NCI-H1105 (cell line): ENCODE measurements at regions not wholly inside any gene's neighbourhood (a gene's known extent, or its start where the extent isn't known, plus 50 kb on each side); places are given as distances from the start of the nearest gene placed in this dataset.
"Not testable (repeated sequence)": the region's sequence is repeated elsewhere in the genome, so short reads cannot be mapped to it uniquely, and the experiment has no call there.

Experiments used
- DNase-seq: peaks from one replicate; lab custom pipeline; 2025; lab: John Stamatoyannopoulos, UW

- DNase-seq, result peak; percentile 8
These were observed 107.4 kb downstream of the SPDYE17 start for GRCh38 chr7:76924756-76925155.

- DNase-seq, result not testable (repeated sequence)
These were observed 113.5 kb downstream of the SPDYE17 start for GRCh38 chr7:76918619-76919018.

GRCh38 chr7:76914361-76914760 is 117.8 kb downstream of the SPDYE17 start:
- not testable (repeated sequence) for DNase-seq

- not testable (repeated sequence) for DNase-seq
These were observed 119.9 kb downstream of the SPDYE17 start for GRCh38 chr7:76912011-76912814.

GRCh38 chr7:76904688-76905087 is 127.5 kb downstream of the SPDYE17 start:
- not testable (repeated sequence) for DNase-seq

- not testable (repeated sequence) for DNase-seq
These were observed 130.0 kb downstream of the SPDYE17 start for GRCh38 chr7:76901944-76902710.

- not testable (repeated sequence) for DNase-seq
These were observed 133.4 kb downstream of the SPDYE17 start for GRCh38 chr7:76898807-76899206.

- not testable (repeated sequence) for DNase-seq
These were observed 135.2 kb downstream of the SPDYE17 start for GRCh38 chr7:76897007-76897406.

GRCh38 chr7:76895696-76896095 is 136.5 kb downstream of the SPDYE17 start:
- not testable (repeated sequence) for DNase-seq

GRCh38 chr7:76891771-76892170 is 140.4 kb downstream of the SPDYE17 start:
- not testable (repeated sequence) for DNase-seq

- not testable (repeated sequence) for DNase-seq
These were observed 152.3 kb downstream of the SPDYE17 start for GRCh38 chr7:76879733-76880288.

GRCh38 chr7:76875760-76876159 is 156.4 kb downstream of the SPDYE17 start:
- not testable (repeated sequence) for DNase-seq

GRCh38 chr7:76870504-76870808 is 161.7 kb downstream of the SPDYE17 start:
- DNase-seq, result not testable (repeated sequence)

GRCh38 chr7:76867364-76867889 is 164.7 kb downstream of the SPDYE17 start:
- DNase-seq, result not testable (repeated sequence)

GRCh38 chr7:76863150-76863773 is 168.9 kb downstream of the SPDYE17 start:
- DNase-seq, result not testable (repeated sequence)

- DNase-seq, result not testable (repeated sequence)
These were observed 169.9 kb downstream of the SPDYE17 start for GRCh38 chr7:76862241-76862640.

GRCh38 chr7:76859933-76860332 is 172.2 kb downstream of the SPDYE17 start:
- DNase-seq, result not testable (repeated sequence)

GRCh38 chr7:76854631-76855030 is 177.5 kb downstream of the SPDYE17 start:
- DNase-seq, result not testable (repeated sequence)

- not testable (repeated sequence) for DNase-seq
These were observed 179.2 kb downstream of the SPDYE17 start for GRCh38 chr7:76852787-76853584.

- not testable (repeated sequence) for DNase-seq
These were observed 179.8 kb downstream of the SPDYE17 start for GRCh38 chr7:76852362-76852761.

GRCh38 chr7:76851617-76852016 is 180.5 kb downstream of the SPDYE17 start:
- DNase-seq, result not testable (repeated sequence)
